K562 (cell line): ENCODE measurements at regions not wholly inside any gene's neighbourhood (a gene's known extent, or its start where the extent isn't known, plus 50 kb on each side); places are given as distances from the start of the nearest gene placed in this dataset.

Experiments
- ARNT ChIP-seq, 2 experiments: fragments of 450-650 bp; IDR thresholded peaks; 2 replicates each; pipeline ENCODE4 v1.6.1; 2016; ENCODE audit warnings: mild to moderate bottlenecking in 1 of 2
- CEBPB ChIP-seq: fragments of 450-650 bp; IDR thresholded peaks from 2 replicates; pipeline ENCODE4 v1.6.1; 2016; ENCODE audit warnings: missing genetic modification characterization, missing compliant biosample characterization
- HMG20B ChIP-seq: fragments of 250-450 bp; sonication (Bioruptor Pico); IDR thresholded peaks from 2 replicates; pipeline ENCODE4 v1.5.0; 2021; ENCODE audit warnings: mild to moderate bottlenecking
- MAFK ChIP-seq: IDR thresholded peaks from 2 replicates; pipeline ENCODE4 v1.6.1; 2011; ENCODE audit warnings: low read length, improper control_type of control experiment
- NR3C1 ChIP-seq: sonication (generic); formaldehyde crosslinking; IDR thresholded peaks from 2 replicates; pipeline ENCODE4 v1.8.1; 2022; ENCODE audit warnings: missing genetic modification reagents
- SP1 ChIP-seq: sonication (generic); formaldehyde crosslinking; IDR thresholded peaks from 2 replicates; pipeline ENCODE4 v1.8.1; 2022; ENCODE audit warnings: mild to moderate bottlenecking, missing genetic modification reagents
- U2AF2 ChIP-seq: fragments of 200-400 bp; formaldehyde crosslinking; optimal IDR thresholded peaks from 2 replicates; pipeline ENCODE3; 2017; ENCODE audit warnings: low read depth, mild to moderate bottlenecking, low read length
- TF ChIP-seq, protein P1 (sequence below): sonication (generic); formaldehyde crosslinking; IDR thresholded peaks from 2 replicates; pipeline ENCODE4 v1.9.0; 2022; ENCODE audit warnings: mild to moderate bottlenecking, missing genetic modification reagents

DNA sequence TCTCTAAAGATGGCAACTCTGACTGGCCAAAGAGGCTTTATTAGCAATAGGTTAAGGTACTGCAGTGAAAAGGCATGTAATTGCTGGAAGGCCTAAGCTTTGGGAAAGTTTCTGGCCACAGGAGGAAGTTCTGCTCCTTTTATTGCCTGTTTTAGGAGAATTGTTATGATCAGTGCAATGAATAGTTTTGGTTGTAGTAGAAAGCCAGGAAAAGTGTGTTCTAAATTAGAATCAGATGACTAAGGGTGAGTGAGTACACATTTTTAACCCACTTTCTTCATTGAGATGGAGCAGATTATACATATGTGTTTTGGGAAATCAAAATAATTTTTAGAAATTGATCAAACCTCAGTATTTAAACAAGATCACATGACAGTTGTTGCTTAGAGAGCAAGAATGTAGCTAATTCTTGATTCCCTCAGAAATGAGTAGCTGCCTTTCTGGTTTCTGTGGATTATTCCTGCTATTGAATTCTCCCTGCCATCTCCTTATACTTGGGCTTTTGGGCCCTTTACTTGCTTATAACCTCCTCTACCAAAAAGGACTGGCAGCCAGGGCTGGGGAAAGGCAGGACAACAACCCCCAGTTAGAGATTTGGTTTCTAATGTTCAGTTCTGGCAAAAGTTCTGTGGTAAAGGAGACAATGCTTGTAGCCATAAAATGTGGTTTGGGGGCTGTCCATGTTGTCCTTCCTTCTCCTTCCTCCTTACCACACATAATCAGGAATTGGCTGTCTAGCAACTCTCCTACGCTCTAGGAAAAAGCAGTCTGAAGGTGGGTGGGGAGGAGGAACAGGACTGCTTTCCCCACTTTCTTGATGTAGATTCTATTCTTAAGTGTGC lies 217.1 kb downstream of the SLC38A4 start:
- no peak for TF ChIP-seq NR3C1 (CRISPR knock-in tag)
- TF ChIP-seq MAFK: no peak
- TF ChIP-seq, protein P1, sequence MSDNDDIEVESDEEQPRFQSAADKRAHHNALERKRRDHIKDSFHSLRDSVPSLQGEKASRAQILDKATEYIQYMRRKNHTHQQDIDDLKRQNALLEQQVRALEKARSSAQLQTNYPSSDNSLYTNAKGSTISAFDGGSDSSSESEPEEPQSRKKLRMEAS (CRISPR knock-in tag): no peak
- TF ChIP-seq ARNT (IDR thresholded peaks at IDR 0.05): no peak
- TF ChIP-seq CEBPB (tag): no peak
- no peak for TF ChIP-seq HMG20B (CRISPR knock-in tag)
- TF ChIP-seq SP1 (CRISPR knock-in tag): no peak
- no peak for TF ChIP-seq U2AF2
